Myocyte (in vitro differentiated cells): ENCODE measurements at regions not wholly inside any gene's neighbourhood (a gene's known extent, or its start where the extent isn't known, plus 50 kb on each side); places are given as distances from the start of the nearest gene placed in this dataset.

Experiments used
- DNase-seq: peaks from one replicate; pipeline ENCODE4 v3.0.0-alpha.2; 2012; ENCODE audit warnings: low read depth

- DNase-seq: no peak
These were observed 237.8 kb upstream of the TBX3 start for GRCh38 chr12:114921781-114922180.

DNA sequence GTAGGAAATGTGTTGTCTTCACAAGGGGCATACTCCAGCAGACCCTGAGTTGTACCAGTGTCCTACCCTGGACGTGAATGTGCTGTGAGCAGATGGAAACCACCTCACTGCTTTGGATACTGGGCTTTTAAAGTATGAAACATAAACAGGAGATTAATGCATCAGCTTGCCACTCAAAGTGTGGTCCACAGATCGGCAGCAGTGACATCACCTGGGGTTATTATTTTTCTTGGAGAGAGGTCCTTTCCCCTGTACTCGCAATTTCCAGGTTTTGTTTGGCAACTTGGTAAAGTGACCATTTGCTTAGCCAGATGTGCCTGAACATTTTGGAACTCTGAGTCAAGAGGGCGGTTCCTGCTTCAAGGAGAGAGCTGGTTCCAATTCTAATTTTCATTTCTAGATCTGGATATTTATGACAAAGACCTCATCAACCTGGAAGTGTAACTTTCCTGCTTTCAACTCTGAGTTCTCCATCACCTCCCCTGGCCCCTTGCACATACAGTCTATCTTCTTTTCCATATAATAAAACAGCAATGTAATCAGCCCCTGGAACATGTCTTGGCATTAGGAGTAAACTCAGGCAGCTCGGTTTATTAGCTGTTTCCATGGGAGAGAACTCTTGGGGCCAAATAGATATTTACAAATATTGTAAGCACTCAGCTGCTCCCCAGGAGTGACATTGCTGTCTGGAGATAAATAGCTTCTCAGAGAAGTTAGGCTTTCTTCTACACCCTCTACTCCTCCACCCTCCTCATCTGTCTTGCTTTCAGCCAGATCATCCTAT lies 237.0 kb upstream of the TBX3 start:
- DNase-seq: no peak

- DNase-seq: no peak
These were observed 235.5 kb upstream of the TBX3 start for GRCh38 chr12:114919479-114919878.

- DNase-seq: no peak
These were observed 234.7 kb upstream of the TBX3 start for GRCh38 chr12:114918535-114919233.

GRCh38 chr12:114917953-114918352 lies 234.0 kb upstream of the TBX3 start:
- no peak for DNase-seq

DNA sequence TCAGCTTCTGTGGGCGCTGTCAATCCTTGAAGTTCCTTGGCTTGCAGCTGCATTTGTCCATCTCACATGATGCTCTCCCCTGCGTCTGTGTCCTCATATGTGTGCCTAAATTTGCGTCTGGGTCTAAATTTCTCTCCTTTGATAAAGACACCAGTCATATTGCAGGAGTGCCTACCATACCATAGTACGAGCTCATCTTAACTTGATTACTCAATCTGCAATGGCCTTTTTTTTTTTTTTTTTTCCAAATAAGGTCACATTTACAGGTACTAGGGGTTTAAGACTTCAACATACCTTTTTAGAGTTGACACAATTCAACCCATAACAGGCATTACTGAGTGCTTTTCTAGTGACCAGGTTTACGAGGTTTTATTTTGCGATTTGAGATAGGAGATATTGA lies 233.3 kb upstream of the TBX3 start:
- no peak for DNase-seq

GRCh38 chr12:114916541-114916940 lies 232.6 kb upstream of the TBX3 start:
- no peak for DNase-seq

- no peak for DNase-seq
These were observed 232.1 kb upstream of the TBX3 start for GRCh38 chr12:114916124-114916523.

- DNase-seq: peak; percentile 65
These were observed 230.2 kb upstream of the TBX3 start for GRCh38 chr12:114913871-114914801.

DNA sequence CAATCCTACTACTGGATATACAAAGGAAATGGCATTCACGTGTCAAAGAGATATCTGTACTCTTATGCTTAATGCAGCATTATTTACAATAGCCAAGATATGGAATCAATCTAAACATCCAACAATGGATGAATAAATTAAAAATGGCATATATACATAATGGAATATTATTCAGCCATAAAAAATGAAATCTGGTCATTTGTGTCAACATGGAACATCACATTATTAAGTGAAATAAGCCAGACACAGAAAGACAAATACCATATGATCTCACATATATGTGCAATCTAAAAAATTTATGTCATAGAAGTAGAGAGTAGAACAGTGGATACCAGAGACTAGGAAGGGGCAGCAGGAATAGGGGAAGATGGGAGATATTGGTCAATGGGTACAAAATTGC lies 228.8 kb upstream of the TBX3 start:
- no peak for DNase-seq

DNA sequence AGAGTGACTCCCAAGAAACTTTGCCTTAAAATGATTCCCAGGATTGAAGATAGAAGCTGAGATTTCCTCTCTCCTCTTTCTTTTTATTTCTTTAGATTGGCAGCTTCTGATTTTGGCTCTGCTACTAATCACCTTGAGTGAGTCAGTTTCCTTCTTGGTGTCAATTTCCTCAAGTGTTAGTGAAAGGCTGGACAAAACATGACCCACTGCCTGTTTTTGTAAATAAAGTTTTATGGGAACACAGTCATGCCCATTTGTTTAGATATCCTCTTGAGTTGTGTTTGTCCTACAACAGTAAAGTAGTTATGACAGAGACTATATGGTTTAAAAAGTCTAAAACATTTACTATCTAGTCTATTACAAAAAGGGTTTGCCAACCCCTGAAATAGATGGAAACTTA lies 227.2 kb upstream of the TBX3 start:
- no peak for DNase-seq

DNA sequence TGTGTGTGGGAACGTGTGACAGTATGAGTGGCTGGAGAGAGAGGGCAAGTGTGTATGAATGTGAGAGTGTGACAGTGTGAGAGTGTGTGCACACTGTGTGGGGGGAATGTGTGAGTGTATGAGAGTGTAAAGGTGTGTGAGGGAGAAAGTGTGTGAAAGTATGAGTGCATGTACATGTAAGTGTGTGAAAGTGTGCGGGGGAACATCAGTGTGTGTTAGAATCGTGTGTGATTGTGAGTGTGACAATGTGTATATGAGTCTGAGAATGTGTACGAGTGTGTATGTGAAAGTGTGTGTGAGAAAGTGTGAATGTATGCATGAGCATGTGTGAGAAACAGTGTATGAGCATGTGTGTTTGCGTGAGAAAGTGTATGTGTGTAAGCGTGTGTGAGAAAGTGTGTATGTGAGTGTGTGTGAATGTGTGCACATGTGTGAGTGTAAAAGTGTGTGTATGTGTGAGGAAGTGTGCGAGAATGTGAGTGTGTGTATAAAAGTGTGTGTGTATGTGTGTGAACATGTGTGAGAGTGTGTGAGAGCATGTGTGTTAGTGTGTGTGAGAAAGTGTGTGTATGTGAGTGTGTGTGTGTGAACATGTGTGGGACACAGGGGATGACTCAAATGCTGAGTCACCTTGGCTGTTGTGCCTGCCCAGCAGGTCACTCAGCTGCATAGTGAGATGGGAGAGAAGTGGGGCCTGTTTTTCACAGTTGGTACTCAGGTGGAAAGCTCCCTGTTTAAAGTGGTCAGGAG lies 220.5 kb upstream of the TBX3 start:
- DNase-seq: no peak

GRCh38 chr12:114903083-114903691 lies 219.2 kb upstream of the TBX3 start:
- no peak for DNase-seq

- DNase-seq: no peak
These were observed 218.7 kb upstream of the TBX3 start for GRCh38 chr12:114902665-114903064.

DNA sequence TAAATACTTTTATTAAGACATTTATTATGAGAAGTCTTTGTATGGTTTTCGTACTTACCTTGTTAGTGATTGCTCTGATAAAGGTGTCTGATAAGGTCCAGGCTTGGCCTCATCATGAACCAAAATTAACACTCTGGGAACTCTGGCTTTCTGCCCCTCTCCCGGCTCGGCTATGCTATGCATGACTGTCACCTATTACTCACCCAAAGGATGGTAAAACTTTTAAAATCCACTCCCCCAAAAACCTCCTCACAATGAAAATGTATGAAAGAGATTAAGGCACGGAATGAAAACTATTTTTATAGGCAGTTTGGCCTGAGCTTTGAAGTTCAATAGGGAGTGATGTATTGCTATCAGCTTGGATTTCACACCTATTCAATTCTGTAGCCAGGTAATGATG lies 217.3 kb upstream of the TBX3 start:
- no peak for DNase-seq

GRCh38 chr12:114898159-114898558 lies 214.2 kb upstream of the TBX3 start:
- DNase-seq: no peak

DNA sequence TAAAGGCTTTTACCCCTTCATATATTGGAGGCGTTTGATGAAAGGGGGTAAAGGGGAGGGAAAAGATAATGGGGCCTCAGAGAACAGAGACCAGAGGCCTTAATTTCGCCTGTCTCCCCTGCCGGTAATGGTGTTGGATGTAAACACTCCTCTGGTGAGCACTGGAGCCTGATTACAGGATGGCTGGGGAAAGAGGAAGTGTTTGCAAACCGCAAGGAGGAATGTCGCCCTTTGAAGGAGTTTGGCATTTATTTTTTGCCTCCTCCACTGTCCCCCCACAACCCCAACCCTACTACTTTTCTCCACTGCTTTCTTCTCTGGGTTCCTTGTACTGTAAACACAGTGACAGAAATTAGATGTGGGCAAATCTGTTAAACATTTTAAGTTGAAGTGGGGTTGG lies 211.9 kb upstream of the TBX3 start:
- DNase-seq: no peak

GRCh38 chr12:114895081-114895480 lies 211.1 kb upstream of the TBX3 start:
- no peak for DNase-seq

GRCh38 chr12:114894076-114894475 lies 210.1 kb upstream of the TBX3 start:
- no peak for DNase-seq

DNA sequence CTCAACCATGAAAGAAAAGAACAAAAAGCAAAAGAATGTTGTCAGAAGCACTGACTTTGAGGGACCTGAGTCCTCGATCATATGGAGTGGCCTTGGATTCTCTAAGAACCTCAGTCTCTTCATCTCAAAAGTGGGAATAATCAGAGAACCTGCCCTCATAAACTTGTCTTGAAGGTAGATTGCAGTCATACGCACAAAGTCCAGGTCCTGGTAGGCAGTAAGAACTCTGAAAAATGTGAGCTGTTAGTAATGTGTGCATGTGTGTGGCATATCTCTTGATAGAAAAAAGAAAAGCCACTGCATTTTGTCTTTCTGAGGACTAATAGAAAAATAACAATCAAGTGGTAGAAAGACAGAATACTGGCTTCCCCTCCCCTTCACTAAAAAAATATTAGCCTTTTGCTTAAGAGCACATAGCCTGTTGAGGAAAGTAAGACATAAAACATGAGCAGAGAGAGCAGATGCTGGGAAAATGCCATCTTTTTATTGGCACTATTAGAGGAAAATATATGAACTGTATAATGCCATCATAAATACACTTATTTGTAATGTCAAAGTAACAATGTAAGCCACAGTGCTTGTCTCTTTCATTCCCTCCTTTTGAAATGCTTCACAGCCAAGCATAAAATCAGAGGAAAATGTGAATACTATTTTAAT lies 205.1 kb upstream of the TBX3 start:
- no peak for DNase-seq
